ENCODE measurements at regions not wholly inside any gene's neighbourhood (a gene's known extent, or its start where the extent isn't known, plus 50 kb on each side); places are given as distances from the start of the nearest gene placed in this dataset.

- H3K9me3 ChIP-seq = no peaks in the 10 kb centered on the region
- no peak overlapping the region for H3K27ac ChIP-seq
- intact Hi-C loops (cut with DNase I; ENCODE audit: low total_unique reads) = no loop called here
- peaks cover 0 to 8% (median 0%) of the 10 kb centered on the region in 4 donors for H3K4me1 ChIP-seq
- no peaks in the 10 kb centered on the region for H3K36me3 ChIP-seq
- no peak for DNase-seq
- H3K4me3 ChIP-seq = no peak overlapping the region
- no peaks in the 10 kb centered on the region for H3K27me3 ChIP-seq
- in situ Hi-C loops (cut with MboI; ENCODE audit: low pct_ligation_motif_present in 1 of 4, low pct_unique_long_range_greater_than_20kb in 1 of 4, low sequenced_read_pairs in 3 of 4) = no loop called here
- 80 to 91% methylated on average over 1 to 21 of the region's 21 CpGs for WGBS, 2 donors (ENCODE audit: low coverage in 1 of 2)
- TF ChIP-seq POLR2AphosphoS5 (IDR thresholded peaks at IDR 0.05) = no peak
- no peak for TF ChIP-seq POLR2A (IDR thresholded peaks at IDR 0.05)
- no peak for TF ChIP-seq CTCF (IDR thresholded peaks at IDR 0.05)
- no peak for TF ChIP-seq EP300 (IDR thresholded peaks at IDR 0.05; ENCODE audit: low read depth)
Measured at GRCh38 chr12:116415408-116416108, 138.1 kb upstream of the MED13L start.

- DNase-seq = no peak
- H3K4me3 ChIP-seq = no peak overlapping the region
- peaks cover 0 to 4% (median 0%) of the 10 kb centered on the region in 4 donors for H3K4me1 ChIP-seq
- no peaks in the 10 kb centered on the region for H3K36me3 ChIP-seq
- H3K27me3 ChIP-seq = no peaks in the 10 kb centered on the region
- no peak overlapping the region for H3K27ac ChIP-seq
- in situ Hi-C loops (cut with MboI; ENCODE audit: low pct_ligation_motif_present in 1 of 4, low pct_unique_long_range_greater_than_20kb in 1 of 4, low sequenced_read_pairs in 3 of 4) = no loop called here
- TF ChIP-seq CTCF (IDR thresholded peaks at IDR 0.05) = no peak
- no peak for TF ChIP-seq POLR2AphosphoS5 (IDR thresholded peaks at IDR 0.05)
- TF ChIP-seq EP300 (IDR thresholded peaks at IDR 0.05; ENCODE audit: low read depth) = no peak
- TF ChIP-seq POLR2A (IDR thresholded peaks at IDR 0.05) = no peak
- WGBS, 2 donors (ENCODE audit: low coverage in 1 of 2) = 45 to 50% methylated on average over 1 to 3 of the region's 3 CpGs
- intact Hi-C loops (cut with DNase I; ENCODE audit: low total_unique reads) = no loop called here
- no peaks in the 10 kb centered on the region for H3K9me3 ChIP-seq
Measured at GRCh38 chr12:116416166-116416565, 138.7 kb upstream of the MED13L start.

GRCh38 chr12:116418551-116418950 lies 140.6 kb upstream of the MAP1LC3B2 start:
- 88% methylated on average over 9 of the region's 9 CpGs; no CpG with 5 or more reads in 1 of the 2 donors for WGBS, 2 donors (ENCODE audit: low coverage in 1 of 2)
- H3K4me3 ChIP-seq = no peak overlapping the region
- intact Hi-C loops (cut with DNase I; ENCODE audit: low total_unique reads) (no loop called here), in situ Hi-C loops (cut with MboI; ENCODE audit: low pct_ligation_motif_present in 1 of 4, low pct_unique_long_range_greater_than_20kb in 1 of 4, low sequenced_read_pairs in 3 of 4) (no loop called here)
- H3K9me3 ChIP-seq = no peaks in the 10 kb centered on the region
- H3K27ac ChIP-seq = no peak overlapping the region
- H3K27me3 ChIP-seq = no peaks in the 10 kb centered on the region
- no peak for DNase-seq
- H3K36me3 ChIP-seq = no peaks in the 10 kb centered on the region
- TF ChIP-seq CTCF (IDR thresholded peaks at IDR 0.05) (no peak), POLR2A (IDR thresholded peaks at IDR 0.05) (no peak), POLR2AphosphoS5 (IDR thresholded peaks at IDR 0.05) (no peak), EP300 (IDR thresholded peaks at IDR 0.05; ENCODE audit: low read depth) (no peak)
- H3K4me1 ChIP-seq = no peaks in the 10 kb centered on the region

GRCh38 chr12:116420227-116420880 lies 138.8 kb upstream of the MAP1LC3B2 start:
- H3K27ac ChIP-seq = no peak overlapping the region
- H3K4me1 ChIP-seq = no peaks in the 10 kb centered on the region
- whole genome bisulfite sequencing, 2 donors (ENCODE audit: low coverage in 1 of 2) = 33% methylated on average over 8 of the region's 8 CpGs; no CpG with 5 or more reads in 1 of the 2 donors
- in situ Hi-C loops (cut with MboI; ENCODE audit: low pct_ligation_motif_present in 1 of 4, low pct_unique_long_range_greater_than_20kb in 1 of 4, low sequenced_read_pairs in 3 of 4) (no loop called here), intact Hi-C loops (cut with DNase I; ENCODE audit: low total_unique reads) (no loop called here)
- no peaks in the 10 kb centered on the region for H3K36me3 ChIP-seq
- TF ChIP-seq POLR2AphosphoS5 (IDR thresholded peaks at IDR 0.05) = no peak
- no peak for TF ChIP-seq POLR2A (IDR thresholded peaks at IDR 0.05)
- TF ChIP-seq CTCF (IDR thresholded peaks at IDR 0.05) = no peak
- TF ChIP-seq EP300 (IDR thresholded peaks at IDR 0.05; ENCODE audit: low read depth) = no peak
- H3K4me3 ChIP-seq = no peak overlapping the region
- no peak for DNase-seq
- H3K27me3 ChIP-seq = no peaks in the 10 kb centered on the region
- no peaks in the 10 kb centered on the region for H3K9me3 ChIP-seq
